ENCODE measurements at regions not wholly inside any gene's neighbourhood (a gene's known extent, or its start where the extent isn't known, plus 50 kb on each side); places are given as distances from the start of the nearest gene placed in this dataset.

DNA sequence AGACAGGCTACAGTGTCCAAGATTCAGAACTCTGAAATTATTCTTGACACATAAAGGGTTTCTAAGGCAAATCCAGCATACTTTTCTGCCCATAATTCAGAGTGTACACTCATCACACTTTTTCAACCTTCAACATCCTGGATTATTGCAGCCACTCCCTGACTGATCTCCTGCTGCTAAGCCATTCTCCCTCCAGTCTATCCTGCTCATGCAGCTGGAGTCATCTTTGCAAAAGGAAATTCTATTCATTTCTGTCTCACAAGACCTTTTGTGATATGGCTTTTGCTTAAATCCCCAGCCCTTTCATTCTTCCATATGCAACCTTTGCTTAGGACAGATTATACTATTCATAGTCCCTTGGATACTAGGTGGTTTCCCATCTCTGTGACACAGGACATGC, 236.1 kb upstream of the LDB2 start:
- FAIRE-seq (no peak), ATAC-seq (no peak), DNase-seq (ENCODE audit: low read depth, low spot score) (no peak)
- TF ChIP-seq KLF5 (IDR thresholded peaks at IDR 0.05; ENCODE audit: partially characterized antibody) (no peak), NR2F1 (conservative IDR thresholded peaks at IDR 0.05) (no peak), SREBF1 (IDR thresholded peaks at IDR 0.05; ENCODE audit: low read length) (no peak), POLR2AphosphoS2 (IDR thresholded peaks at IDR 0.05; ENCODE audit: low read depth, low read length) (no peak), CEBPB (IDR thresholded peaks at IDR 0.05; ENCODE audit: borderline replicate concordance in 1 of 2, low read depth in 2 of 2, low read length in 2 of 2) (no peak), POU2F2 (IDR thresholded peaks at IDR 0.05; ENCODE audit: borderline replicate concordance, low read depth, low read length) (no peak), SIN3A (IDR thresholded peaks at IDR 0.05; ENCODE audit: low read depth, low read length) (no peak), IKZF1 (conservative IDR thresholded peaks at IDR 0.05) (no peak), SRF (IDR thresholded peaks at IDR 0.05; ENCODE audit: low read depth in 2 of 2, low read length in 2 of 2) (no peak)
- no peaks in the 10 kb centered on the region for H4K20me1 ChIP-seq (ENCODE audit: control insufficient read depth, insufficient read depth)
- no peaks in the 10 kb centered on the region for H3K36me3 ChIP-seq (ENCODE audit: control insufficient read depth in 2 of 2, insufficient read depth in 2 of 2, low read length in 1 of 2)
- H3K27ac ChIP-seq (ENCODE audit: control insufficient read depth, insufficient read depth) = no peak overlapping the region
- no peak overlapping the region for H3K4me2 ChIP-seq (ENCODE audit: control insufficient read depth, insufficient read depth)
- no TSS peak for BruUV-seq (replicated peaks)
- H3K9me3 ChIP-seq (replicated peaks; ENCODE audit: control insufficient read depth, insufficient read depth, low read length) = no peaks in the 10 kb centered on the region; the same call in 2 of the 3 replicates
- H3K79me2 ChIP-seq (ENCODE audit: control insufficient read depth, insufficient read depth, low read length) = no peaks in the 10 kb centered on the region
- CTCF ChIA-PET = no interaction called here
- SMC1A ChIA-PET (ENCODE audit: uncharacterized antibody, unreplicated experiment) = no interaction called here
- H3K9ac ChIP-seq (ENCODE audit: control insufficient read depth, insufficient read depth, low read length) = no peak overlapping the region
- H3K27me3 ChIP-seq (replicated peaks in 1 of 2; ENCODE audit: control insufficient read depth in 2 of 2, insufficient read depth in 2 of 2, low read length in 1 of 2) = no peaks in the 10 kb centered on the region
- no peak overlapping the region for H3K4me3 ChIP-seq
- RAD21 ChIA-PET (ENCODE audit: unreplicated experiment) = no interaction called here
- H2AFZ ChIP-seq (ENCODE audit: control insufficient read depth, low read depth, low read length) = no peak overlapping the region
- in situ Hi-C loops (cut with MboI) = no loop called here
- POLR2A ChIA-PET = no interaction called here
- no peaks in the 10 kb centered on the region for H3K4me1 ChIP-seq (ENCODE audit: control insufficient read depth, insufficient read depth, low read length)
- intact Hi-C loops (cut with micrococcal nuclease; ENCODE audit: unreplicated experiment) = no loop called here

DNA sequence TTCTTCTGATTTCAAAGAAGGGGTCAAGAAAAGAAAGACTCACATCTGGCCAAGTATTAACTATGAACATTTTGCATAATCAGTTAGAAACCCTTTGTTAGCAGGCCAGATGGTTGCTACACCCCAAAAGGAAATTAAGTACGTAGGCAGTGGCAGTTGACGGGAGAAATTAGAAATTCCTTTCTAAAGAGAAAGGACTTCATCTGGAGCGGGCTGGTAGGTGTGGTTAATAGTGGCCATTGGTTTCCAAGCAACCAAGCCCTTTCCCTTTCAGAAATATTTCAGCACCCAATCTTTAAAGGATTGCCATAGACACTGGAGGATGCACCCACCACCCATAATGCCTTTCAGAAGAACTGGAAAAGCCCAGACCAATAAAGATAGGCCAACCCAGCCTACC, 235.7 kb upstream of the LDB2 start:
- intact Hi-C loops (cut with micrococcal nuclease; ENCODE audit: unreplicated experiment) = no loop called here

More for the DNA sequence above, 235.7 kb upstream of the LDB2 start:
- H3K4me2 ChIP-seq (ENCODE audit: control insufficient read depth, insufficient read depth) = no peak overlapping the region
- no peaks in the 10 kb centered on the region; the same call in 2 of the 3 replicates for H3K9me3 ChIP-seq (replicated peaks; ENCODE audit: control insufficient read depth, insufficient read depth, low read length)
- BruUV-seq (replicated peaks) = no TSS peak
- ChIA-PET SMC1A (ENCODE audit: uncharacterized antibody, unreplicated experiment) (no interaction called here), RAD21 (ENCODE audit: unreplicated experiment) (no interaction called here), POLR2A (no interaction called here), CTCF (no interaction called here)
- no peak for TF ChIP-seq FOXM1 (IDR thresholded peaks at IDR 0.05; ENCODE audit: low read depth, low read length)
- TF ChIP-seq SMAD1 (IDR thresholded peaks at IDR 0.05; ENCODE audit: low read depth, partially characterized antibody) = no peak
- no peak for TF ChIP-seq BMI1 (IDR thresholded peaks at IDR 0.05; ENCODE audit: borderline replicate concordance)
- no peak for TF ChIP-seq NR2F1 (conservative IDR thresholded peaks at IDR 0.05)
- no peak for TF ChIP-seq TAF1 (IDR thresholded peaks at IDR 0.05; ENCODE audit: borderline replicate concordance, low read depth, low read length)
- TF ChIP-seq RAD51 (IDR thresholded peaks at IDR 0.05) = no peak
- no peak for TF ChIP-seq TARDBP (IDR thresholded peaks at IDR 0.05; ENCODE audit: borderline replicate concordance)
- TF ChIP-seq TBL1XR1 (IDR thresholded peaks at IDR 0.05; ENCODE audit: low read depth, low read length) = no peak
- no peaks in the 10 kb centered on the region for H3K79me2 ChIP-seq (ENCODE audit: control insufficient read depth, insufficient read depth, low read length)
- H3K4me3 ChIP-seq = no peak overlapping the region
- no peaks in the 10 kb centered on the region for H3K27me3 ChIP-seq (replicated peaks in 1 of 2; ENCODE audit: control insufficient read depth in 2 of 2, insufficient read depth in 2 of 2, low read length in 1 of 2)
- no peak for FAIRE-seq
- DNase-seq (ENCODE audit: low read depth, low spot score) = no peak
- 12% methylated on average over 3 of the region's 3 CpGs for WGBS (ENCODE audit: insufficient coverage, insufficient replicate concordance, low lambda C conversion rate, missing lambda C conversion rate)
- ATAC-seq = no peak
- H3K4me1 ChIP-seq (ENCODE audit: control insufficient read depth, insufficient read depth, low read length) = no peaks in the 10 kb centered on the region
- H2AFZ ChIP-seq (ENCODE audit: control insufficient read depth, low read depth, low read length) = no peak overlapping the region
- H3K27ac ChIP-seq (ENCODE audit: control insufficient read depth, insufficient read depth) = no peak overlapping the region
- no peaks in the 10 kb centered on the region for H3K36me3 ChIP-seq (ENCODE audit: control insufficient read depth in 2 of 2, insufficient read depth in 2 of 2, low read length in 1 of 2)
- in situ Hi-C loops (cut with MboI) = no loop called here
- H4K20me1 ChIP-seq (ENCODE audit: control insufficient read depth, insufficient read depth) = no peaks in the 10 kb centered on the region
- H3K9ac ChIP-seq (ENCODE audit: control insufficient read depth, insufficient read depth, low read length) = no peak overlapping the region
